IPS-18a (cell line): ENCODE measurements at regions not wholly inside any gene's neighbourhood (a gene's known extent, or its start where the extent isn't known, plus 50 kb on each side); places are given as distances from the start of the nearest gene placed in this dataset.

ENCODE experiments used
- H3K27ac ChIP-seq: one replicate; pipeline ENCODE4 v1.5.1; 2013; ENCODE audit warnings: low read length
- H3K27me3 ChIP-seq: one replicate; pipeline ENCODE4 v1.6.1; 2013; ENCODE audit warnings: mild to moderate bottlenecking, low read length; ENCODE audit not compliant: control insufficient read depth, insufficient read depth
- H3K36me3 ChIP-seq: one replicate; pipeline ENCODE4 v1.6.1; 2013; ENCODE audit warnings: low read depth, low read length; ENCODE audit not compliant: control insufficient read depth
- H3K4me1 ChIP-seq: one replicate; pipeline ENCODE4 v1.6.1; 2013; ENCODE audit warnings: low read depth, low read length; ENCODE audit not compliant: control insufficient read depth
- H3K4me3 ChIP-seq: one replicate; pipeline ENCODE4 v1.5.1; 2013; ENCODE audit warnings: low read length
- H3K9ac ChIP-seq: one replicate; pipeline ENCODE4 v1.6.1; 2013; ENCODE audit warnings: mild to moderate bottlenecking, low read length, moderate library complexity
- H3K9me3 ChIP-seq: one replicate; pipeline ENCODE4 v1.6.1; 2013; ENCODE audit warnings: low read depth, low read length; ENCODE audit not compliant: control insufficient read depth

- Histone ChIP-seq H3K4me1 (no peaks in the 10 kb centered on the region), H3K9ac (no peak overlapping the region), H3K27me3 (no peaks in the 10 kb centered on the region), H3K36me3 (no peaks in the 10 kb centered on the region), H3K27ac (no peak overlapping the region), H3K4me3 (no peak overlapping the region), H3K9me3 (no peaks in the 10 kb centered on the region)
Observed at GRCh38 chr14:89004166-89004565, 179.7 kb downstream of the TTC8 start.

- H3K27me3 ChIP-seq, result no peaks in the 10 kb centered on the region
- H3K27ac ChIP-seq, result no peak overlapping the region
- no peak overlapping the region for H3K9ac ChIP-seq
- H3K9me3 ChIP-seq, result no peaks in the 10 kb centered on the region
- no peaks in the 10 kb centered on the region for H3K36me3 ChIP-seq
- no peaks in the 10 kb centered on the region for H3K4me1 ChIP-seq
- no peak overlapping the region for H3K4me3 ChIP-seq
Observed at GRCh38 chr14:89007906-89008305, 183.5 kb downstream of the TTC8 start.

- no peaks in the 10 kb centered on the region for H3K36me3 ChIP-seq
- H3K9me3 ChIP-seq, result no peaks in the 10 kb centered on the region
- H3K9ac ChIP-seq, result no peak overlapping the region
- no peaks in the 10 kb centered on the region for H3K4me1 ChIP-seq
- no peak overlapping the region for H3K4me3 ChIP-seq
- no peaks in the 10 kb centered on the region for H3K27me3 ChIP-seq
- H3K27ac ChIP-seq, result no peak overlapping the region
Observed at GRCh38 chr14:89011355-89012281, 187.2 kb downstream of the TTC8 start.

- Histone ChIP-seq H3K27ac (no peak overlapping the region), H3K4me3 (no peak overlapping the region)
Observed at GRCh38 chr14:89012282-89013097, 188.0 kb downstream of the TTC8 start.

GRCh38 chr14:89013098-89013504 lies 188.7 kb downstream of the TTC8 start:
- Histone ChIP-seq H3K9me3 (no peaks in the 10 kb centered on the region), H3K4me3 (no peak overlapping the region), H3K9ac (no peak overlapping the region), H3K4me1 (no peaks in the 10 kb centered on the region), H3K27ac (no peak overlapping the region), H3K36me3 (no peaks in the 10 kb centered on the region), H3K27me3 (no peaks in the 10 kb centered on the region)

More at GRCh38 chr14:89012282-89013097, 188.0 kb downstream of the TTC8 start:
- H3K9ac ChIP-seq, result no peak overlapping the region
- no peaks in the 10 kb centered on the region for H3K9me3 ChIP-seq
- no peaks in the 10 kb centered on the region for H3K36me3 ChIP-seq
- no peaks in the 10 kb centered on the region for H3K27me3 ChIP-seq
- no peaks in the 10 kb centered on the region for H3K4me1 ChIP-seq

- no peak overlapping the region for H3K9ac ChIP-seq
- H3K4me1 ChIP-seq, result no peaks in the 10 kb centered on the region
- H3K4me3 ChIP-seq, result no peak overlapping the region
- H3K9me3 ChIP-seq, result no peaks in the 10 kb centered on the region
- no peak overlapping the region for H3K27ac ChIP-seq
- H3K36me3 ChIP-seq, result no peaks in the 10 kb centered on the region
- H3K27me3 ChIP-seq, result no peaks in the 10 kb centered on the region
Observed at GRCh38 chr14:89013698-89014568, 189.5 kb downstream of the TTC8 start.

- H3K36me3 ChIP-seq, result no peaks in the 10 kb centered on the region
Observed at GRCh38 chr14:89014569-89014850, 190.1 kb downstream of the TTC8 start.

GRCh38 chr14:89015016-89015415 lies 190.6 kb downstream of the TTC8 start:
- no peaks in the 10 kb centered on the region for H3K4me1 ChIP-seq

More at GRCh38 chr14:89014569-89014850, 190.1 kb downstream of the TTC8 start:
- Histone ChIP-seq H3K9ac (no peak overlapping the region), H3K27me3 (no peaks in the 10 kb centered on the region), H3K4me1 (no peaks in the 10 kb centered on the region), H3K4me3 (no peak overlapping the region), H3K9me3 (no peaks in the 10 kb centered on the region), H3K27ac (no peak overlapping the region)

GRCh38 chr14:89017417-89017816 lies 193.0 kb downstream of the TTC8 start:
- Histone ChIP-seq H3K36me3 (no peaks in the 10 kb centered on the region), H3K27ac (no peak overlapping the region), H3K9me3 (no peaks in the 10 kb centered on the region), H3K4me3 (no peak overlapping the region), H3K9ac (no peak overlapping the region), H3K4me1 (no peaks in the 10 kb centered on the region), H3K27me3 (no peaks in the 10 kb centered on the region)

More at GRCh38 chr14:89015016-89015415, 190.6 kb downstream of the TTC8 start:
- Histone ChIP-seq H3K36me3 (no peaks in the 10 kb centered on the region), H3K27ac (no peak overlapping the region), H3K27me3 (no peaks in the 10 kb centered on the region), H3K9ac (no peak overlapping the region), H3K4me3 (no peak overlapping the region), H3K9me3 (no peaks in the 10 kb centered on the region)

- H3K9me3 ChIP-seq, result no peaks in the 10 kb centered on the region
- H3K27me3 ChIP-seq, result peaks cover 23% of the 10 kb centered on the region
- H3K36me3 ChIP-seq, result no peaks in the 10 kb centered on the region
- H3K9ac ChIP-seq, result no peak overlapping the region
- no peak overlapping the region for H3K27ac ChIP-seq
- no peaks in the 10 kb centered on the region for H3K4me1 ChIP-seq
- H3K4me3 ChIP-seq, result no peak overlapping the region
Observed at GRCh38 chr14:89022274-89022673, 197.8 kb downstream of the TTC8 start.

- Histone ChIP-seq H3K27me3 (peaks cover 46% of the 10 kb centered on the region), H3K9me3 (no peaks in the 10 kb centered on the region), H3K27ac (no peak overlapping the region), H3K36me3 (no peaks in the 10 kb centered on the region), H3K4me1 (no peaks in the 10 kb centered on the region), H3K9ac (no peak overlapping the region), H3K4me3 (no peak overlapping the region)
Observed at GRCh38 chr14:89024691-89025090, 200.2 kb downstream of the TTC8 start.
